Stimulated activated CD4-positive, alpha-beta T cell treated with anti-CD3 and anti-CD28 coated beads, Interleukin-1b, Interleukin-23, amount 100 ng/mL, for 4 hours (primary cell): ENCODE measurements at regions not wholly inside any gene's neighbourhood (a gene's known extent, or its start where the extent isn't known, plus 50 kb on each side); places are given as distances from the start of the nearest gene placed in this dataset.

Source experiments
- DNase-seq, 2 donors: peaks; one replicate each; pipeline ENCODE4 v3.0.0-alpha.2; 2020; ENCODE audit warnings: low read depth in 2 of 2

DNA sequence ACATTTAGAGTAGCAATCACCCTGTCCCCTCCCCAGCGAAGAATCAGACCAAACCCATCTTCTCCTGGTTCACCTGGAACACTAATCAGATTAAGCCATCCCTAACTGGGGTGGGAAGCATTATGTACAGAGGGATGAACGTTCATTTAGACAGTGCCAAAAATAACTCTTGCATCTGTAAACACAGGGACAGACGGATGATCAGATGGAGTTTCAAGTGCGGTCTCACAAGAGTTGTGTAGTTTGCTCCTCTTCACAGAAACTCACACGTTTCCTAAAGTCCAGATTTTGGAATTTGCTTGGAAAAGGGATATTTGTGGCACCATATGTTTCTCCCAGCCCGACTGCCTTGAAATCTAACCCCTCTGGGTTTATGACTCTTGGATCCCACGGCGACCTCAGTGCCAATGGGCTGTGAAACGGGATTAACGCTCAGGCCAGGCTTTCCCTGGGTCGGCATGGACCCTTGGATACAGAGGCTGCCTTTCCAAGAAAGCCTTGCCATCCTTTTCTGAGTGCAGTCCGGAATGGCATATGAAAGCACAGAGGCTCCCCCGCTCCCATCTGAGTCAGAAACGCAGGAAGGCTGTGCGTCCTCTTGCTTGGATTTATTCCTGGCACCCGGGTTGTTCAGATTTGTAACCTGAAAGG is 293.2 kb upstream of the HABP2 start:
- no peak for DNase-seq

DNA sequence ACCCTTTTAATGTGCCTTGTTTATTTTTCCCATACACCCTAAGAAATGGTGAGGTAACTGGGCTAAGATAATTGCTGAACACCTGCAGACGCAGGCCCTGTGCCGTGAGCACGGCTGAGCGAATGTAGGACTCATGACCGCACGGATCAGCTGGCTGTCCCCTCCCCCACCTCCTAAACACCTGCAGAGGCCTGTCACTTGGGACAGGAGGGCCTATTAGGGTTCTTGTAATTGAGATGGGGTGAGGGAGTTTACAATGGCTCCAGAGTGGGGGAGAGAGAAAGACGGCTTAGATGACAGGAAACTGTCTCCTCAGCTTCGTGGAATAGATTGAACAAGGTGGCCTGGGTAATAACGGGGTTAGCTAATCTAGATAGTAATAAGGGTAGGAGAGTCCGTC is 291.7 kb upstream of the HABP2 start:
- no peak for DNase-seq

DNA sequence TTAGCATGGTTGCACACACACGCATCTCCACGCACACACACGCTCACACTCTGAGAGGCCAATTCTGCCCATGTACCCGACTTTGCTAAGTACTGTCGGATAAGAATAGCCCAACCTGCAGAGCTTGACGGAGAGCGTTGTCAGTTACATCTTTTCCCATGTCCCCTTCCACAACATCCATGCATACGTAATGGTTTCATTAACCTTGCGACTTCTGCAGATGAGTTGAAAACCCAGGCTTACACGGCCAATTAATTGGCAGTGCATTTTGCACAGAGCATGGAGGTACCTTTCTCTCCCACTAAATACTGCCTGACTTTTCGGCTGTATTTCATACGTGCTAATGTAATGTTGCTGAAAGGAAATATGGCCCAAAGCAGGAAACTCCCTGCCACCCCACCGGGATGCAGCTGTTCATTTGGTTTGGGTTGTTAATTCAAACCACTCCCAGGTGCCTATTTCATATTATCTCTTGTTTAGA is 291.2 kb upstream of the HABP2 start:
- DNase-seq, result no peak

DNA sequence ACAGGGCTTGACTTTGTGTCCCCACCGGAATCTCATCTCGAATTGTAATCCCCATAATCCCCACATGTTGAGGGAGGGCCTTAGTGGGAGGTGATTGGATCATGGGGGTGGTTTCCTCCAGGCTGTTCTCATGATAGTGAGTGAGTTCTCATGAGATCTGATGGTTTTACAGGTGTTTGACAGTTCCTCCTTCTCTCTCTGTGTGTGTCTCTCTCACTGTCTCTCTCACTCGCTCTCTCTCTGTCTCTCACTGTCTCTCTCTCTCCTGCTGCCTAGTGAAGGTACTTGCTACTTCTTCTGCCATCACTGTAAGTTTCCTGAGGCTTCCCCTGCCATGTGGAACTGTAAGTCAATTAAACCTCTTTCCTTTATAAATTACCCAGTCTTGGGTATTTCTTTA is 289.8 kb upstream of the HABP2 start:
- no peak for DNase-seq

DNA sequence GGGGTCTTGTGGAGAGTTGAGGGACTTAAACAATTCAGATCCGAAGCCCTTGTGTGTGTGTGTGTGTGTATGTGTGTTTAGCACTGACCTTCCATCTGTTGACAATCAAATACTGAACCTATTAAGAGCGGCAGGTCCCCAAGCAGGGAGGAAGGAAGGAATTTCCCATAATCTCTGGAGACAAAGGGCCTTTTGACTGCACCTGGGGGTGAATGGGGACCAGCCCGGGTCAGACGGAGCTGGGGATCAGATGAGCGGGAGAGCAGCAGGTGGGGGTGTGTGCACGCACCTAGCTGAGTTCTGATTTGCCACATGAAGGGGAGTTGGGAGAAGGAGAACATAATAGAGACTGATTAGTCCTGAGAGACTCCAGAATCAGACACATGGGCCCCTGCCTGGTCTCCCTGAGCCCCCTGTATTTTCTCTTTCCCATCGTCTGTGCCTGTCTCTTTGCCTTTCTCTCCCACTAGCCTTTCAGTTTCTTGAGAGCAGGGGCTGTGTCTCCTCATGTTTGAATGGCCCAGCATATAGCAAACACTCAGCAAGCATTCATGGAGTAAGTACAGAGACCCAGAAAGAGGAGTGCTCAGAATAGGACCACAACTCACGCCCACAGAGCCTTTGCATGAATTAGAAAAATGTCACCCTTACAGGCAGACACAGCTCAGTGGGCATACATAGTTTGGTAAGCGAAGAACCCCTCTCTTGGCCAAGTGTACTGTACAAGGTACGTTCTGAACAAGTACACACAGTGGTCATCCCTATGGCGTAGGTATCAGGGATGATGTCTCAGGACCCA is 288.3 kb upstream of the HABP2 start:
- DNase-seq, result no peak

DNA sequence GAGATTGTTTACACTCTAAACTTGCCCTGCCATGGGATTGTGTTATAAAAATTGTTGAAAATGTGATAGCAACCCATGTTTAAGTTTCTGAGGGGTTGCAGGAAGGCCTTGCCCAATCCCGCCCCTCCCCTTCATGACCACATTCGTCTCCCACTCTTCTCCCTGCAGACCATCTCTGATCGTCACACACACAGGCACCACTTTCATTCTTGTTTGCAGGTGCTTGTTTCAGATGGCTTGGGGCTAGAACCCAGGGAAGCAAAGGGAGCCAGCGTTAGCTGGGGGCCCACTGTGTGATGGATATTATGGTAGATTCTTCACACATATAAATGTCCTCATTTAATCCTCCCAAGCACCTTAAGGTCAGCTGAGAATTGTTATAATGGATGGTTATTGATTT is 286.7 kb upstream of the HABP2 start:
- no peak for DNase-seq

DNA sequence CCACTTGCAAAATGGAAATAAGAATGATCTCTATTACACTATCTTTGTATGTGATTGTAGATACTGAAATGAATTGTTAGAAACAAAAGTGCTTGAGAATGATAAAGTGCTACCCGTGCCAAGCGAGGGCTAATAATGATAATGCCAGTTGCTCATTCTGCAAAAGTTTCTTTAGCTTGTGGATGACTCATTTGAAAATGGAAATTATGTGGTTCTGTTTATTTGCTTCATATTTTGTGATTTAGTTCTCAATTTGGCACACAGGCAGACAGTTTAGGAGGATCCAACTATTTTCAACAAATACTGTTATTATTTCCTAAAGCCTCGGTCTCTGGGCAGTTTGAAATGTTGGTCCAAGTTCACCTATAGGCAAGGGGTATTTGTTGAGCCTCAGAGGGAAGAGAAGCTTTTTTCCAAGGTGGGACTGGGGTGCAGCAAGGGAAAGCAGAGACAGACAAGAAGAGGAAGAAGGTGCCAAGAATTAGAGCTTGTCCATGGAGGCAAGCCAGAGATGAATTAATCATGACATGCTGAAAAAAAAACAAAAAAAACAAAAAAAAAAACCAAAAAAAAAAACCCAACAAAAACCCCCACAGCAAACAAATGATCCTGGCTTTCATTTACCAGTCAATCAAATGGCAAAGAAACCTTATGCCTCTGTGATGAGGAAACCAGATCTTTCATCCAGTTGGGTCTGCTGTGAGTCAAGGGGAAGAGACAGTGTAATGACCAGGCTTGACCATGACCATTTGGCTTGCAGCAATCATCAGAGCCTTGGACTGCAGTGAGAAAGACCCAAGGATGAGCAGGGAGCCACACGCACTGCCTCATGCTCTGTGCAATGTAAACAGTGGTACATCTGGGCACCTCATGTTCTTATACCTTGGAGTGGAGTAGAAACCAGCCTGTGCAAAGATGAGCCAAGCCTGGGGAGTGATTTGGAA is 285.0 kb upstream of the HABP2 start:
- DNase-seq, result no peak

DNA sequence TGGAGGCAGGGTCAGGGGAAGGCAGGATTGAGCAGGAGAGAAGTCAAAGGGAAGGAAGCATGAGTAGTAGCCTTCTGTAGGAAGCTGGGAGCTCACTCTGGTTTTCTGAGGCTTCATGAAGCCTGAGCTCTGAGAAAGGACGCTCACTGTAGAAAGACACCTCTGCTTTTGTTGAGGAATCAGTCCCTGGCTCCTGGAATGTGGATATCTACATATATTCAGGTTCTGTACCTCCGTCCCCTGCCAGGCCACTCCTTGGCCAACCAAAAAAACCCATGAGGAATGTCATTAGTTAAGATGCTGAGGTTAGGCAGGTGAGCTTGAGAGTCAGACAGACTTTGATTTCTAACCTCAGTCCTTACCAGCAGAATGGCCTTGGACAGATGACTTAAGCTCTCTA is 283.5 kb upstream of the HABP2 start:
- DNase-seq, result no peak

DNA sequence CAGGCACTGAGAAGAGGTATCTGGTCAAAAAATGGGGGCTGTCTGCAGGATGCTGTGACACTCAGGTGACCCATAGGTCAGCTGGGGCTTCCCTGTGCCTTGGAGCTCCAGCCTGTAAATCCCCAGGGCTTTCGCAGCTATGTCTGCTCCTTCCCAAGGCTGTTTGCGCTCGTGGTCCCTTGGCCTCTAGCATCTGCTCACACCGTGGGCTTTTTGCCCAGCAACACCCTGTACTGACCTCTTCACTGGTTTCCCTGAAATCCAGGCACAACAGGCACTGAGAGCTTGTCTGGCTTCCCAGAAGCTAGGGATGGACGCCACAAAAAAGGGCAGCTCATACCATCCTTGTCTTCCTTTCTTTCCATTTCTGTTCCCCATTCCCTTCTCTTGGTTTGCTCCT is 280.3 kb upstream of the HABP2 start:
- DNase-seq, result no peak

DNA sequence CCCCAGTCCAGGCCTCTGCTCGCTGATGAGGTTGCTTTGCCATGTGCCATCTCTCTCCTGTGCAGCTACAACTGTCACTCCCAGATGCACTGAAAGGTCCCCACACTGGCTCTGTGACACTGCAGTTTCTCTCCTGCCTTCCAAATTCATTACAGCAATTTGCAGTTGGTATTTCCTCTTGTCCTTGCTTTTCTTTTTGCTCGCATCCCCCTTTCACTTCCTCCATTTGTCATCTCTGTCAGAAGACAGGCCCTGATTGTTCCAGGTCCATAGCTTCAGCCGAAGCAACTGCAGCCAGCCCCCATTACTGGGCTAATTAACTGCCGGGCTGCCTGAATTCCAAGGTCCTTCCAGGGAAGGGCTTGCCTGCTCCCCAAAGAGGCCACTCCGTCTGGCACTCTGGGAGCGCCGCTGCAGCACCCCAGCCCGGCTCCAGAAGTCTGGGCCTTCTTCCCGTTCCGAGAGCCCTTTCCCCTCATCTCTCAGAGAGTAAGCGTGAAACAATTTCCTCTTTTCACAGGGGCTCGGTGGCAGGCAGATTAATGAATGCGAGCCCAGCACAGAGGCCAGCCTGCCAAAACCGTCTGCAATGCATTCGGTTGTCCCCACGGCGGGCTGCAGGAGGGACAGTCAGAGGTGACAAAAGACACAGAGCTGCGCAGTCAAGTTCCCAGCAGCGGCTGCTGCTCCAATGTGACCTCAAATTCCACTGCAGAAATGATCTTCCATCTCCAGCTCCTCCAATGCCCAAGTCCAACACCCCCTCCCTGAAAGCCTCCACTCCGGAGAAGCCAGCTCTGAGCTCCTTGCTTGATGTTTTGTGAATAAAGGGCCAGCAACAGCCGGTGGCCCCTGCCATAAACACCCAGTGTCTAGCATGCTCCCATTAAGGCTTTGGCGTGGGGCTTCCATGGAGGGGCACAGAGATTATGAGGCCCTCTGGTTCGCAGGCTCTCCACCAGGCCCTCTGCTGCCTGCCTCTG is 279.4 kb upstream of the HABP2 start:
- no peak for DNase-seq

DNA sequence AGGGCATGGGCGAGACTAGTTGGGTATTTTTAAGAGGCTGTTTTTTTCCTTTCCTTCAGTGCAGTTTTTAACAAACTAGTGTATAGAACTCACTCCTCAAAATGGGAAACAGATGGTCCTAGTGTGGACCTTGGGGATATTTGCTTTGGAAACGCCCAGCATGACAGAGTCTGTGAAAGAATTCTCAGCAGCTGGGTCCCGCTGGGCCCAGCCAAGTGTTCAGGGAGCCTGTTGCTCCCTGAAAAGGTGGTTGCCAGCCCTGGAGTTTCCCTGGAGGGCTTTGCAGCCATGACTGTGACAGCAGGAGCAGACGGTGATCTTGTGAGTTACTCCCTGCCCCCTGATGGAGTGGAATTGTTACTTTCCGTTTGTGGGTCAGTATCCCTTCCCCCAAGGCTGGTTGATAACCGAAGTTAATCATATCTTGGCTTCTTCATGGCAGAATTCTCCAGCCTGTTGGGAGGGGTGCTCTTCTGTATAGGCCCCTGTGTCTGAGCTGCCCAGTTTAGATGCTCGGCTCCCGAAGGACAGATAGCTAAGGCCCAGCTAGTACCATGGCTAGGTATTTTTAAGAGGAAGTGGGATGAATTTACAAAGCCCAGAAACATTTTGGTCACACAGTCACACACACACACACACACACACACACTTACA is 278.6 kb upstream of the HABP2 start:
- no peak for DNase-seq

DNA sequence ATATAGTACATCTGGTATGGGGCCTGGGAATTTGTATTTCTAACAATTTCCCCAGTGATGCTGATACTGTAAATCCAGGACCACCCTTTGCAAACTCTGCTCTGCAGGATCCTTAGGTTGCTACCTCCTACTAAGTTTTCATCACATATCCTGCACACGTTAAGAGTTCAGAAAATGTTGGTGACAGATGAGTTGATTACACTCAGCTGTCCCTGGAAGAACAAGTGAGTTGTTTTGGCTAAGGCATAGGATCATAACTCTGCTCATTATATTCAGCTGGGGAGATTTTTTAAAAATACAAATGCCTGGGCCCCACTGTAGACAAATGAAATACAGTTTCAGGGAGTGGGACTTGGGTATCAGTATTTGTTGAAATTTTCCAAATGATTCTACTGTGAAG is 274.6 kb upstream of the HABP2 start:
- DNase-seq, result no peak

DNA sequence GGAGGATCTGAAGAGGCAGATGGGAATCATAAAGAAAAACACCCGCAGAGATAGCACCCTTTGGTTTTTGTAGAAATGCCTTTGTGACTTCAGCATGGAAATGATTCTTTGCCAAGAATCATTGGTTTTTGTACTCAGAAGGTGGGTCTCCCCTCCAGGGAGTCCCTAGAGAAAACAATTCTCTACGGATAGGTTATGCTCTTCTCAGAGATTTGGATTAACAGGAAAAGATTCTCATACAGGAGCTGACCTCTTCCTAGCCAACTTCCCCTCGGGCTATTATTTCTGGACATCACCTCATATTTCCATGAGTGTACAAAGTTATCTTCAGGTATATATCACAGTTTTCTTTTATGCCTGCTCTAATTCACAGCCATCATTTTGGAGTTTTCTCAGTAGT is 274.2 kb upstream of the HABP2 start:
- DNase-seq, result no peak

DNA sequence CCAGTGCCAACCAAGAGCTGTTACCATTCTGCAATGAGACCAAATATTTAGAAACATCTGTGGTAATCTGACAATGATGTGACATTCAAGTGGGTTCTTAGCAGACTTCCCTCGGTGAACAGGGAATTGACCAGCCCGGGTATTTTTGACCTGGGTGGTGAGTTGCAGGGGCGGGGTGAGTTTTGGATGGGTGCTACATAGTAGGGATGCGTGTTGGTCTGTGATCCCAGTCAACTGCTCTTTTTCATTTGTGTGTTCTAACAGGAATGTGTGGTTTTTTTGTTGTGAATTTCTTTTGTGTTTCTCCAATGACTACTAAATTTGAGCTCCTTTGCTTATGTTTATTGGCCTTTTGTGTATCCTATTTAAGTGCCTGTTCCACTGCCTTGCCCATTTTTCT is 273.6 kb upstream of the HABP2 start:
- DNase-seq, result no peak

DNA sequence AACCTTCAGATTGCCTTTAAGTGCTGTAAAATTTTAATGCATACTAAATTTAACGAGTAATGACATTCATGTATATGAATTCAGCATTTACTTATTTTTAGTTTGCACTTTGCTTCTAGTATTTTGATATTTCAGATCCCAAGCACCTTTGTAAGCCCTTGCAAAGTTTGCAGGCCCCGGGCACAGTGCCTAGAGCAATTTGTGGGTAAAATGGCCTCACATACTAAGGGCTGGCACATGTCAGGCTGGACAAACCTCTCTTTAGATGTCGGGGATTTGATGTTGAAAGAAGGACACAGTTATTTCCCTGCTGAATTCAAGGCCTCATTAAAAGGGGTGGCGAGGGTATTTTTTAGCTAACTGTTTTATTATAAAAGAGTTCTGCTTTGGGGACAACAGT is 270.3 kb upstream of the HABP2 start:
- DNase-seq, result no peak

DNA sequence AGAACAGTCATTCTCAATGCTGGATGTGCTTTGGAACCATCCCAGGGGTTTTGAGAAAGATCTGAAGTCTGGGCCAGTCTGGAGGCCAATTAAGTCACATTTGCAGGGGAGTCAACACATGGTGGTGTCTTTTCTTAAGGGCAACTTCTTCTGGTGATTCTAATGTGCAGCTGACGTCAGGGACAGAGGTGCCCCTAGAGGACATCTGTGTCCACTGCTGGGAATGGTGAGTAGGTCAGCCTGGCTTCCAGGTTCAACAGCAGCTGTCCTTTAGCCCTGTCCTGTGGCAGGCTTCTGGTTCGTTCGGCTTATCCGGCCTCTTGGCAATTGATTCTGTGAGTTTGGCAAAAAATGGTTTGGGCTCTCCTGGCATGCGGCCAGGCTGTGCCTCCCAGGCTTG is 269.7 kb upstream of the HABP2 start:
- DNase-seq, result no peak

DNA sequence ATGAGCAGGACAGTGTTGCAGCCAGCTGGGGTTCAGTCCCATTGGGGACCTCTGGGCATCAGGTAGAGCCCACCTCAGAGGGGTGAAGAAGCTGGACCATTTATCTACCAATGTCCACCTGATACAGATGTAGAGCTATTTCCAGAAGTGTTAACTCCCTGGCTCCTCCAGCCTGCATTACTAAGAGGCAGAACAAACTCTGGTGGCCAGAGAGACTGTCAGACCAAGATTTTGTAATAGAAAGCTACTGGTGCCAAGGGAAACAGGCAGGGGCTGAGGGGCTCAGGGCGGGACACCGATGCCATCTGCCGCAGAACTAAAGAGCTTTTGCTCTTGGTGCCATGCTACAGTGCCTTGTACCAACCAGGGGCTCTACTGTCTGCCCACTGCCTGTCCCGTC is 268.2 kb upstream of the HABP2 start:
- DNase-seq, result no peak

DNA sequence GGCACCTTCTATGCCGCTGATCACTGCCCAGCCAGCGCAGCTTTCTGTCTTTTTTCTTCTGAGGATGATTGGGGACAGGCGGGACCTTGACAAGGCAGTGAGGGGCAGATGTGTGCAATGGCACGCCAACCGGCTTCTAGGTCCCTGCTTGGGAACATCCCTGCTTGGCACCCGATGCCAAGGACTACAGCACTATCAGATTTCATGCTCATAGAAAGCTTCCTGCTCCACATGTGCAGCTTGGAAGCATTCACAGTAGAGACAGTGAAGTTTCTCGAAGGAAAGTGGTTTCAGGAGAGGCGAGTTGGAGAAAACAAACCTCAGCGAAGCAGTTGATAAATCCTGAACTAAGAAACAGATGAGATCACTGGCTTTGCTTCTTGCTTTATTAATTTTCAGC is 267.5 kb upstream of the HABP2 start:
- DNase-seq, result no peak

DNA sequence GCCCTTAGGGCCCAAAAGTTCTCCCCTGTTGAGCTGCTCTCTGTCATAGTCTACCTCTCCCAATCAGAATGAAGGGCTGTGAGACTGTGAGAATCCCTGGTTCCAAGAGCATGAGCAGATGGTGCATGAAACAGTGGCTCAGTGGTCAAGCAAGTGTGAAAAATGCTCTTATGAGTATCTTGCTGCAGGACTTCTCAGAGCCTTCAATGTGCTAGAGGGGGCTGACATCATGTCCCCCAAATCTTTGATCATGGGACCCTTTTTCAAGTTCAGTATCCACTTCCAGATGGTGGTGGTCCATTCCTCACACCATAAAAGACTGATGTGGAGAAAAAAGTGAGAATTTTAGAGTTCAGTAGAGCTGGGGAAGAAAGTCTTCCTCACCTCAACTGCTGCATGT is 265.3 kb upstream of the HABP2 start:
- no peak for DNase-seq

DNA sequence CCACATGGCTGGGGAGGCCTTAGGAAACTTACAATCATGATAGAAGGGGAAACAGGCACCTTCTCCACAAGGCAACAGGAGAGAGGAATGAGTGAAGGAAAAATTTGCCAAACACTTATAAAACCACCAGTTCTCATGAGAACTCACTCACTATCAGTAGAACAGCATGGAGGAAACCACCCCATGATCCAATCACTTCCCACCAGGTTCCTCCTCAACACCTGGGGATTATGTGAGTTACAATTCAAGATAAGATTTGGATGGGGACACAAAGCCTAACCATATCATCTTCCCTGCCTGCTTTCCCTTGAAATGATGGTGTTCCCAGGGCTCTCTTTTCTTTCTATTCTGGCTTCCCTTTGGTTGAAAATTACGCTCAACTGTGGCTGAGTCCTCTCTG is 262.7 kb upstream of the HABP2 start:
- no peak for DNase-seq

DNA sequence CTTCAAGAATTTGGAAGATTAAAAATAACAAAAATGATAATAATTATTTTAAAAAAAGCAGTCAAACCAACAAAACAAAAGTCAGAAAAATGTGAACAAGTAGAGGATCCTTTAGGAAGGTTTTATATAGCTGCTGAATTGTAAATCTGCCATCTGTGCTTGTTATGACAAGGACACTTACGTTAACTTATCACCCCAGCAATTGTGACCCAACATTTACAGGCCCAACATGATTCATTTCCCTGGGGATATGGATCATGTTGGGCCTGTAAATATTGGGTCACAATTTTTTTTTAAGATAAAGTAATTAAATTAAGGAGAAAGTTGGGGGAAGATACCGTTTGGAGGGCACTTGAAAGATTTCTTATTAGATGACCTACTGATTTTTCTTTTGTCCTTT is 261.4 kb upstream of the HABP2 start:
- DNase-seq, result no peak
